ENCODE measurements at regions not wholly inside any gene's neighbourhood (a gene's known extent, or its start where the extent isn't known, plus 50 kb on each side); places are given as distances from the start of the nearest gene placed in this dataset.

DNA sequence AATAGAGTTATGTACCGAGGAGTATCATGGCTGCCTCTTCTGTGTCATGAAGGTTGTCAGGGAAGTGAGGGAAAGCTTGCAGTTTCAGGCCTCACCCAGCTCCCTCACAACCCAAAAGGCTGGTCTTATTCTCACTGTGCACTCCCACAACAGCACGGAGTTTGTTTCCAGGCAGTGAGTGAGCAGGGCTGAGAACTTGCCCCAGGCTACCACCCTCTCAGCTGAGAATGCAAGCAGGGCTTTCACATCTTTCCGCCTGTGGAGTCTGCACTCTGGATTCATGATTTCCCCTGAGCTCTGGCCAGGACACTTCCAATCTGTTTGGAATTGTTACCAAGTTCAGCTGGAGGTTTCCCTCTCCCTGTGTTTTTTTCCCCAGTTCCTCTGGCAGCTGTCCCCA is 2284.7 kb upstream of the PCDH20 start:
- Mint-ChIP-seq H3K36me3 (ENCODE audit: low read depth) (no peaks in the 10 kb centered on the region), H3K4me1 (no peaks in the 10 kb centered on the region), H3K27ac (no peak overlapping the region), H3K27me3 (no peaks in the 10 kb centered on the region), H3K4me3 (no peak overlapping the region)
- no peaks in the 10 kb centered on the region for H3K9me3 ChIP-seq (ENCODE audit: control insufficient read depth, low read length, poor library complexity, severe bottlenecking)
- no peak for DNase-seq
- ATAC-seq, result no peak

DNA sequence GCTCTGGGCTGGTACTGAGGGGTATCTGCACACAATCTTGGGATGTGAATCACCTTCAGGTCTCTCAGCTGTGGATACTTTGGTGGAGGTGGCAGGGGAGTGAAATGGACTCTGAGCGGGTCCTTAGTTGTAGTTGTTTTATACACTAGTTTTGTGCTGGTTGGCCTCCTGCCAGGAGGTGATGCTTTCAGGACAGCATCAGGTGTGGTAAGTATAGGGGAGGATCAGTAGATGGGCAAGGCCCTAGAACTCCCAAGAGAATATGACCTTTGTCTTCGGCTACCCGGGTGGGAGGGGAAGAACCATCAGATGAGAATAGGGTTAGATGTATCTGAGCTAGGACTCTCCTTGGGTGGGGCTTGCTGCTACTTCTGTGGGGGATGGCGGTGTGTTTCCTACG is 2284.3 kb upstream of the PCDH20 start:
- no peaks in the 10 kb centered on the region for H3K9me3 ChIP-seq (ENCODE audit: control insufficient read depth, low read length, poor library complexity, severe bottlenecking)
- Mint-ChIP-seq H3K4me1 (no peaks in the 10 kb centered on the region), H3K27me3 (no peaks in the 10 kb centered on the region), H3K27ac (no peak overlapping the region), H3K36me3 (ENCODE audit: low read depth) (no peaks in the 10 kb centered on the region), H3K4me3 (no peak overlapping the region)
- DNase-seq, result no peak
- no peak for ATAC-seq

DNA sequence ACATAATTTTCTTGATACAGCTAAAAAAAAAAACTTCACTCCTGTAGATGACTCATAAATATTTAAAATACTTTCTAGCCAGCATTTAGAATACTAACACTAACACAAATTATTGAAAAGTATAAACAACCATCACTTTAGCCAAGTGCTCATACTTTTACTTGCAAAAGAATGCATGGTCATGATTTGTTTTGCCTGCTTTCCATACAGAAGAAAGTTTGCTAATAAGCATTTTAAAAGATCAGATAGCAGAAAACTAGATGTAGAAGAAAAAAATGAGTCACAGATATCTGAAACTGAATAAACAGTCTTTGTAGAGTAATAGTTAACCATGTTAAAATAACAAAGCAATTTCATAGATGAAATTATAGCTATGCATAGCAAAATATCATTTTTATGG is 2280.4 kb upstream of the PCDH20 start:
- Mint-ChIP-seq H3K36me3 (ENCODE audit: low read depth) (no peaks in the 10 kb centered on the region), H3K4me3 (no peak overlapping the region), H3K4me1 (no peaks in the 10 kb centered on the region), H3K27me3 (no peaks in the 10 kb centered on the region), H3K27ac (no peak overlapping the region)
- no peak for DNase-seq
- no peaks in the 10 kb centered on the region for H3K9me3 ChIP-seq (ENCODE audit: control insufficient read depth, low read length, poor library complexity, severe bottlenecking)
- no peak for ATAC-seq

DNA sequence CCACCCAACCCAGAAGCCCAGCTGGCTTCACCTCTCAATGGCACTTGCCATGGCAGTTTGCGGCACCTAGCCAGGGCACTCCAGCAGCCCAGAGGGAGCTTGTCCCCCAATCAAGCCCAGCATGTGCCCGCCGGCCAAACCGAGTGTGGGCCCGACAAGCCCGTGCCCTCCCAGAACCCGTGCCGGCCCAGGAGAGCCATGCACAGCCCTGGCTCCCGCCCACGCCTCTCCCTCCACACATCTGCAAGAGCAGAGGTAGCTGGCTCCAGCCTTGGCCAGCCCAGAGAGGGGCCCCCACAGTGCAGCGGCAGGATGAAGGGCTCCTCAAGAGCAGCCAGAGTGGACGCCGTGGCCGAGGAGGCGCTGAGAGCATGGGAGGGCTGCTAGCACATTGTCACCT is 2278.0 kb upstream of the PCDH20 start:
- ATAC-seq, result no peak
- no peaks in the 10 kb centered on the region for H3K4me1 Mint-ChIP-seq

DNA sequence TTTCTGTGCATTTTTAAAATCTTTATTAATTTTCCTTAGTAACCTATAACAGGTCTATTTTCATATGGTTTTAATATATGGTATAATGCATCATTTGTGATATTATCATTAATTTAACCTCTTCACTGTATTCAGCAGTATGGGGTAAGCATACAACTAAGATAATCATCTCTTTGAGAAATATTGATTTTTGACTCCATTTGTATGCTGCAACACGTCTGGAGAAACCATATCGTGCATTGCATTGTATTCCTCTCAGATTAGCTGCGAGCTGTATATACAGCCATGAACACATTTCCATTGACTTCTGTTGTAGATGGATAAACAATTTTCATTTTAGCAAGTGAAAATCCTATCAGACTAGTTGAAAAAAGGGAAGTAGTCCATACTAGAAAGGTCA is 2275.8 kb upstream of the PCDH20 start:
- Mint-ChIP-seq H3K4me3 (no peak overlapping the region), H3K27ac (no peak overlapping the region), H3K27me3 (no peaks in the 10 kb centered on the region), H3K4me1 (no peaks in the 10 kb centered on the region), H3K36me3 (ENCODE audit: low read depth) (no peaks in the 10 kb centered on the region)
- H3K9me3 ChIP-seq (ENCODE audit: control insufficient read depth, low read length, poor library complexity, severe bottlenecking), result no peaks in the 10 kb centered on the region
- DNase-seq (no peak), ATAC-seq (no peak)

More for the DNA sequence above, 2278.0 kb upstream of the PCDH20 start:
- no peaks in the 10 kb centered on the region for H3K36me3 Mint-ChIP-seq (ENCODE audit: low read depth)
- no peak overlapping the region for H3K27ac Mint-ChIP-seq
- H3K27me3 Mint-ChIP-seq, result no peaks in the 10 kb centered on the region
- no peaks in the 10 kb centered on the region for H3K9me3 ChIP-seq (ENCODE audit: control insufficient read depth, low read length, poor library complexity, severe bottlenecking)
- no peak for DNase-seq
- no peak overlapping the region for H3K4me3 Mint-ChIP-seq

DNA sequence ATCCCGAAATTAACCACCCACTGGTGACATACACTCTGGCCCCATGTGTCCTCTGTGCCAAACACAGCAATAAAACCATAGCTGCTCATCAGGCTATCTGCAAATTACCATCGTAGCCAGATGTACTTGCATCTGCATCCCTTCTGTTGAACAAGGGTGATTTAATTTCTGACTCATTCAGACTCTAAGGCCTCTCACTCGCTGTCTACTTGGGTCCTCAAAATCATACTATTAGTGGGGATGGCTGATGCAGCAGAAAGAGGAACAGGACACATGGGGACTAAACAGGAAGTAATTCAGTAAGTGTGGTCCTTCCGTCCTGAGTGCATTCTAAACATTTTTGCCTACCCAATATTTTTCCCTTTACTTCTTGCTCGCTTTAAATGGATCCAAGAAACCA is 2275.0 kb upstream of the PCDH20 start:
- ATAC-seq, result no peak
- Mint-ChIP-seq H3K27ac (no peak overlapping the region), H3K27me3 (no peaks in the 10 kb centered on the region), H3K36me3 (ENCODE audit: low read depth) (no peaks in the 10 kb centered on the region), H3K4me3 (no peak overlapping the region), H3K4me1 (no peaks in the 10 kb centered on the region)
- H3K9me3 ChIP-seq (ENCODE audit: control insufficient read depth, low read length, poor library complexity, severe bottlenecking), result no peaks in the 10 kb centered on the region
- no peak for DNase-seq

DNA sequence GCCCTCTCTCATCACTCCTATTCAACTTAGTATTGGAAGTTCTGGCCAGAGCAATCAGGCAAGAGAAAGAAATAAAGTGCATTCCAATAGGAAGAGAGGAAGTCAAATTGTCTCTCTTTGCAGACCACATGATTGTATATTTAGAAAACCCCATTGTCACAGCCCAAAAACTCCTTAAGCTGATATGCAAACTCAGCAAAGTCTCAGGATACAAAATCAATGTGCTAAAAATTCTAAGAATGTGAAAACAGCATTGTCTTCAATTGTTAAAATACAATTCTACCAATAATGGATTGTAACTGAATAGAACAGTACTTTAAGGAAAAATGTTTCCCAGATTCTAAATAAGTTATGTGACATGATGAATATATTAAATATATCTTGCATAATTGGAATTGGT is 2269.2 kb upstream of the PCDH20 start:
- Mint-ChIP-seq H3K27me3 (no peaks in the 10 kb centered on the region), H3K4me1 (no peaks in the 10 kb centered on the region)

DNA sequence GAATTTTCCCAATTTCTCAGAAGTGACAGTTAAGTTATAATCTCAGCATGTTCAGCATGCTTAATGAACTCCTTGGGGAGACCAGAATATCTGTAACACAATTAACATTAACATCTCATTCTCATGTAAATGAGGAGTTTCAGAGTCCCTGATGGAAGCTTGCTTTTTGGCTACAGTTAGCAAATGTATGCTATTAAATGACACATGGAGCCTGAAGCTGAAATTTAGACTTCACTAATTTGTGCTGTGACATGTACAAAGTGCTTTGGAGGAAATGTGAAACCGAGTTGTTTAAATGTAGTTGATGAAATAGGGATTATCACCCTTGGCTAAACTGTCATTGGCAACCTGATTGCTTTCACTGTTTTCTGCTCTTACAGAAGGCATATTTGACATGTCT is 2265.1 kb upstream of the PCDH20 start:
- H3K4me1 Mint-ChIP-seq, result no peaks in the 10 kb centered on the region
- H3K27me3 Mint-ChIP-seq, result no peaks in the 10 kb centered on the region
- H3K4me3 Mint-ChIP-seq, result no peak overlapping the region
- DNase-seq, result no peak
- H3K9me3 ChIP-seq (ENCODE audit: control insufficient read depth, low read length, poor library complexity, severe bottlenecking), result no peaks in the 10 kb centered on the region
- no peak overlapping the region for H3K27ac Mint-ChIP-seq
- no peak for ATAC-seq
- H3K36me3 Mint-ChIP-seq (ENCODE audit: low read depth), result no peaks in the 10 kb centered on the region

More for the DNA sequence above, 2269.2 kb upstream of the PCDH20 start:
- Mint-ChIP-seq H3K4me3 (no peak overlapping the region), H3K36me3 (ENCODE audit: low read depth) (no peaks in the 10 kb centered on the region), H3K27ac (no peak overlapping the region)
- DNase-seq (no peak), ATAC-seq (no peak)
- H3K9me3 ChIP-seq (ENCODE audit: control insufficient read depth, low read length, poor library complexity, severe bottlenecking), result no peaks in the 10 kb centered on the region

DNA sequence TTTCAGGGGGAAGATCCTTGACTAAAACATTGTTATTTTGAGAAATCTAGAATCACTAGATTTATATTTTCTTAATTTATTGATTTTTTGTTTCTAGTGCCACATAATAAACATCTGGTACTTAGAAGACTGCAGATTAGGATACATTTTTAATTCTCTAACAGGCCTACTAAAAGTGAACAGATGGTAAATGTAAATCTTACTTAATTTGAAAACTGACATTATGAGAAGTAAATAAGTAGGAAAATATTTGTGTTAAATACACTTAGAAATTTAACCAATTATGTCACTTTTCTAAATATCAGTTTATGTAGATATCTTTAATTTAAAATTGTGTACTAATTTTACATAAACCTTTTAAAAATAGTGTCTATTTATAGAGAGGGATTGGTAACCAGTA is 2255.6 kb upstream of the PCDH20 start:
- Mint-ChIP-seq H3K36me3 (ENCODE audit: low read depth) (no peaks in the 10 kb centered on the region), H3K4me1 (no peaks in the 10 kb centered on the region), H3K27me3 (no peaks in the 10 kb centered on the region), H3K4me3 (no peak overlapping the region), H3K27ac (no peak overlapping the region)
- H3K9me3 ChIP-seq (ENCODE audit: control insufficient read depth, low read length, poor library complexity, severe bottlenecking), result no peaks in the 10 kb centered on the region
- ATAC-seq, result no peak
- DNase-seq, result no peak

DNA sequence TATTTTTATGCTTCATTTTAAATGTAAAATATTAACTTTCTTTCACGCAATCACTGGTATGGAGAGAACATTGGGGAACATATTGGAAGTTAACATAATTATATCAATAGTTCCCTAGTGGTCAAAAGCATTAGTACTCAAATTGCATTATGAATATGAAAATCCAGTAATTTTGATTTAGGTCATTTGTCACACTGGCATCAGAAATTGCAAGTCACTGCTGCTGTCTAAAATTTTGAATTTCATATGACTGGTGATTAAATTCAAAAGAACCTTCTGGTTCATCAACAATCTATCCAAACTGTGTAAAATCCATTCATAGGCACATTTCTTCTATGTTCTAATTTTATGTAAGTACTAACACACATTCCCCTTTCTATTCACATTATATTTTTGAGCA is 2235.7 kb upstream of the PCDH20 start:
- no peaks in the 10 kb centered on the region for H3K27me3 Mint-ChIP-seq
- no peaks in the 10 kb centered on the region for H3K36me3 Mint-ChIP-seq (ENCODE audit: low read depth)
- ATAC-seq, result no peak
- no peak overlapping the region for H3K4me3 Mint-ChIP-seq
- no peak overlapping the region for H3K27ac Mint-ChIP-seq
- no peaks in the 10 kb centered on the region for H3K4me1 Mint-ChIP-seq
- DNase-seq, result no peak
- H3K9me3 ChIP-seq (ENCODE audit: control insufficient read depth, low read length, poor library complexity, severe bottlenecking), result no peaks in the 10 kb centered on the region

DNA sequence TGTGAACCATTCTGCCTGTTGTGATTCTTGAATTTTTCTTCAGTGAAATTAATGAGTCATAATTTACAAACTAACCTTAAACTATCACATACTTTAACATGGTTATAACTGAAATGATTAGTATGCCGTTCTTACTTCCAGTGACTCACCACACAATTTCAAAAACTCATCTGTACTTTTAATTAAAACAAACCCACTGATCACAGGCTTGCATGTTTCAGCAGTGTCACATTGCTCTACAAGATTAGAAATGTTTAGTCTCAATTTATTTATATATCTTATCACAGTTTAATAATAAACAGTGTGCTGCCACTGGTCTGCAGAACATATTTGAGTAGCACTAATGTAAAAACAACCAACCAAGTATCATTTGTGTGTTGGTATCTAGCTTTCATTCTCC is 2227.9 kb upstream of the PCDH20 start:
- Mint-ChIP-seq H3K4me3 (no peak overlapping the region), H3K36me3 (ENCODE audit: low read depth) (no peaks in the 10 kb centered on the region), H3K27ac (no peak overlapping the region), H3K4me1 (no peaks in the 10 kb centered on the region), H3K27me3 (no peaks in the 10 kb centered on the region)
- ATAC-seq (no peak), DNase-seq (no peak)
- no peaks in the 10 kb centered on the region for H3K9me3 ChIP-seq (ENCODE audit: control insufficient read depth, low read length, poor library complexity, severe bottlenecking)

DNA sequence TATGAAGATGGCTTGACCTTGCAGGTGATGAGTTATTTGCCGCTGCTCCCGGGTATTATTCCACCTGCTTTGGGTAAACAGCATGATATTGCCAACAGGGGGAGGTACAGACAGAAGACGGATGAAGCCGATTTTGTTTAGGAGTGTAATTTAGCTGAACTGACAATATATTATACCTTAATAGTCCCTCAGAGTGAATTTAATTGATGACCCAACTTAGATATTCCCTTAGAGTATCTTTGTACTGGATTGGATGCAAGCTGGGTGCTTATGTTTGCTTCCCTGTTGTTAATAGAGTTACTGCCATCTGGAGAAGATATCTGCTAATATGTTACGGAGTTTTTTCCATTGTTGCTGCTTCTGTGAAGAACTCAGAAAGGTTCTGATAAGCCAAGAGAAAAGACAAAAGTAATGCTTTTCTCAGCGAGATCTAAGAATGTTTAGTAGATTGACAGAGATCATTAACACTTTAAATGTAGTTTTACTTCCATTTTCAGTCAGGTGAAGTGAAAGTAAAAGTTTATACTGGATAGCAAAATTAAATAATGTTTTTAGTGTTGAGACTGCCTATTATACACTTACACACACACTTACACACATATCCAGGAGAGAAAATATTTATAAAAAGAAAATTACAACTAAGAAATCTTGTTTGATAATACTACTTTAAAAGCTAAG is 2220.8 kb upstream of the PCDH20 start:
- DNase-seq, result no peak
- no peak for ATAC-seq
- H3K9me3 ChIP-seq (ENCODE audit: control insufficient read depth, low read length, poor library complexity, severe bottlenecking), result peaks cover 3% of the 10 kb centered on the region
- no peaks in the 10 kb centered on the region for H3K4me1 Mint-ChIP-seq
- peak overlapping the region; percentile 59 for H3K4me3 Mint-ChIP-seq
- no peaks in the 10 kb centered on the region for H3K36me3 Mint-ChIP-seq (ENCODE audit: low read depth)
- H3K27ac Mint-ChIP-seq, result no peak overlapping the region
- no peaks in the 10 kb centered on the region for H3K27me3 Mint-ChIP-seq

DNA sequence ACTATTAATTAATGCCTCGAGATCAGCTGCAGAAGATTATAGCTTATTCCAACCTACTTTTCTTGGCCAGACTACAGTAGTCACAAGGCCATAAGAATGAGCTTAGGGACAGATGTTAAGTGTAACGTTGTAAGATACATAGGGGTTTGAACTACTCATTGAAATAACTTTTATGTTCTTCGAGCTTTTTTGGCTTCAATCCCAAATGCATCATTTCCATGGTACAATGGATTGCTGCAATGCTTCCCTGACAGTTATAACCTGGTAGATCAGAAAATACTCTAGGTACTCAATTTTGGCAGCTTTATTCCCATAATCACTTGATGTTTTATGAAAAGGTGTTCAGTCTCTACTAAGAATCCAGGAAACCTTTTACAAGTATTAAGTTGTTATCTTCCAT is 2216.7 kb upstream of the PCDH20 start:
- H3K4me1 Mint-ChIP-seq, result no peaks in the 10 kb centered on the region
- no peak overlapping the region for H3K27ac Mint-ChIP-seq
- H3K4me3 Mint-ChIP-seq, result no peak overlapping the region
- no peaks in the 10 kb centered on the region for H3K36me3 Mint-ChIP-seq (ENCODE audit: low read depth)
- no peaks in the 10 kb centered on the region for H3K27me3 Mint-ChIP-seq
- peaks cover 3% of the 10 kb centered on the region for H3K9me3 ChIP-seq (ENCODE audit: control insufficient read depth, low read length, poor library complexity, severe bottlenecking)
- ATAC-seq, result no peak
- no peak for DNase-seq

DNA sequence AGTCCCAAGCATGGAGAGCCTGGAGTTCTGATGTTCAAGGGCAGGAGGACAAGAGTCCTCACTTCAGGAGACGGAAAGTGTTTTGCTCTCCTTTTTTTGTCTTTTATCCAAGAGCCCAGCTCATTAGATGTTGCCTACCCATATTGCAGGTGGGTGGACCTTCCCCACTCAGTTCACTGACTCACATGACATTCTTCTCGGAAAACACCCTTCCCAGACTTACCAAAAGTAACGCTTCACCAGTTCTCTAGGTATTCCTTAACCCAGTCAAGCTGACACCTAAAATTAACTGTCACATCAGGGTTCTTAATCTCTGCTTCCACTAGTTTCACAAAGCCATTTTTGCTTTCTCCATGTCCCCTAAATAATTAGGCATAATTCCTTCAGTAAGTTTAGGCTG is 2215.4 kb upstream of the PCDH20 start:
- Mint-ChIP-seq H3K27ac (no peak overlapping the region), H3K4me1 (no peaks in the 10 kb centered on the region), H3K4me3 (no peak overlapping the region), H3K27me3 (no peaks in the 10 kb centered on the region), H3K36me3 (ENCODE audit: low read depth) (no peaks in the 10 kb centered on the region)
- ATAC-seq (no peak), DNase-seq (no peak)
- peaks cover 3% of the 10 kb centered on the region for H3K9me3 ChIP-seq (ENCODE audit: control insufficient read depth, low read length, poor library complexity, severe bottlenecking)

Data from T-helper 17 cell (primary cell).